Activated CD8-positive, alpha-beta T cell treated with anti-CD3 and anti-CD28 coated beads for 36 hours (primary cell): ENCODE measurements at regions not wholly inside any gene's neighbourhood (a gene's known extent, or its start where the extent isn't known, plus 50 kb on each side); places are given as distances from the start of the nearest gene placed in this dataset.

ENCODE experiments used
- ATAC-seq: fragments of 200-7000 bp; cut with Tn5 transposase; one replicate; pipeline ENCODE4 v1.10.0; 2021; ENCODE audit warnings: mild to moderate bottlenecking, moderate library complexity
- CTCF ChIA-PET: fragments of 350-600 bp; sonication (Branson Sonifier 250); formaldehyde crosslinking; loops from one replicate; lab custom pipeline; 2021; ENCODE audit warnings: antibody characterized with exemption; lab: Charles Lee
- POLR2A ChIA-PET: fragments of 350-600 bp; sonication (Branson Sonifier 250); formaldehyde crosslinking; loops from one replicate; lab custom pipeline; 2021; ENCODE audit warnings: antibody characterized with exemption; lab: Charles Lee
- DNase-seq: peaks from one replicate; pipeline ENCODE4 v3.0.0-alpha.2; 2020
- H3K27ac Mint-ChIP-seq: one replicate; pipeline ENCODE4 v1.8.0; 2021; ENCODE audit warnings: mild to moderate bottlenecking, mixed read lengths
- H3K27me3 Mint-ChIP-seq: one replicate; pipeline ENCODE4 v1.8.0; 2021; ENCODE audit warnings: mixed read lengths
- H3K36me3 Mint-ChIP-seq: one replicate; pipeline ENCODE4 v1.8.0; 2021; ENCODE audit warnings: low read depth, mixed read lengths
- H3K4me1 Mint-ChIP-seq: one replicate; pipeline ENCODE4 v1.8.0; 2021; ENCODE audit warnings: low read depth, mixed read lengths
- H3K4me3 Mint-ChIP-seq: one replicate; pipeline ENCODE4 v1.8.0; 2021; ENCODE audit warnings: mild to moderate bottlenecking, moderate library complexity, mixed read lengths
- H3K9me3 Mint-ChIP-seq: one replicate; pipeline ENCODE4 v1.8.0; 2021; ENCODE audit warnings: mixed read lengths
- CTCF ChIP-seq: fragments of 200-600 bp; IDR thresholded peaks from one replicate; pipeline ENCODE4 v1.8.0; 2022; ENCODE audit warnings: antibody characterized with exemption, mild to moderate bottlenecking
- intact Hi-C: fragments of 100-400 bp; cut with micrococcal nuclease; formaldehyde crosslinking; loops from one replicate; pipeline ENCODE4 v1.10.0; 2022

- ChIA-PET CTCF (interaction anchor here (4.3 kb wide), 1 partner anchor 15 kb away, joined by 19 read pairs; no protein-coding TSS in a partner anchor), POLR2A (no interaction called here)
- H3K27me3 Mint-ChIP-seq: peaks cover 3% of the 10 kb centered on the region
- H3K27ac Mint-ChIP-seq: no peak overlapping the region
- DNase-seq (no peak), ATAC-seq (no peak)
- peaks cover 16% of the 10 kb centered on the region for H3K4me1 Mint-ChIP-seq
- no peak overlapping the region for H3K4me3 Mint-ChIP-seq
- TF ChIP-seq CTCF: no peak
- peaks cover 2% of the 10 kb centered on the region for H3K9me3 Mint-ChIP-seq
- no peaks in the 10 kb centered on the region for H3K36me3 Mint-ChIP-seq
- intact Hi-C loops: no loop called here
Observed at GRCh38 chr3:87336761-87337160, 60.4 kb upstream of the POU1F1 start.

- ChIA-PET POLR2A (no interaction called here), CTCF (interaction anchor here (4.3 kb wide), 1 partner anchor 16 kb away, joined by 19 read pairs; no protein-coding TSS in a partner anchor)
- intact Hi-C loops: no loop called here
- ATAC-seq (no peak), DNase-seq (no peak)
- Mint-ChIP-seq H3K4me3 (no peak overlapping the region), H3K36me3 (no peaks in the 10 kb centered on the region), H3K4me1 (peaks cover 16% of the 10 kb centered on the region), H3K27me3 (peaks cover 3% of the 10 kb centered on the region), H3K9me3 (no peaks in the 10 kb centered on the region), H3K27ac (no peak overlapping the region)
- no peak for TF ChIP-seq CTCF
Observed at GRCh38 chr3:87335931-87336330, 59.5 kb upstream of the POU1F1 start.

- Mint-ChIP-seq H3K36me3 (no peaks in the 10 kb centered on the region), H3K27ac (peak overlapping the region; percentile 57), H3K9me3 (no peaks in the 10 kb centered on the region), H3K4me3 (no peak overlapping the region), H3K27me3 (peaks cover 3% of the 10 kb centered on the region), H3K4me1 (peaks cover 16% of the 10 kb centered on the region)
- ChIA-PET CTCF (interaction anchor here (1.0 to 4.3 kb wide), 4 partner anchors 16 to 35 kb away, joined by 3 to 19 read pairs (median 8); no protein-coding TSS in a partner anchor), POLR2A (no interaction called here)
- ATAC-seq (peak; percentile 97), DNase-seq (peak; percentile 40)
- intact Hi-C loops: no loop called here
- no peak for TF ChIP-seq CTCF
Observed at GRCh38 chr3:87333393-87333892, 57.1 kb upstream of the POU1F1 start.

- ATAC-seq: no peak
- POLR2A ChIA-PET: no interaction called here
- Mint-ChIP-seq H3K4me3 (no peak overlapping the region), H3K9me3 (no peaks in the 10 kb centered on the region), H3K27me3 (peaks cover 3% of the 10 kb centered on the region), H3K4me1 (peaks cover 16% of the 10 kb centered on the region), H3K27ac (no peak overlapping the region), H3K36me3 (no peaks in the 10 kb centered on the region)
- intact Hi-C loops: no loop called here
- CTCF ChIA-PET: interaction anchor here (0.6 to 4.3 kb wide), 5 partner anchors 9 to 397 kb away, joined by 3 to 19 read pairs (median 4); no protein-coding TSS in a partner anchor
- no peak for TF ChIP-seq CTCF
- DNase-seq: no peak
Observed at GRCh38 chr3:87332789-87333188, 56.4 kb upstream of the POU1F1 start.

GRCh38 chr3:87329065-87329464, 52.7 kb upstream of the POU1F1 start:
- ChIA-PET POLR2A (no interaction called here), CTCF (no interaction called here)
- Mint-ChIP-seq H3K4me3 (no peak overlapping the region), H3K36me3 (no peaks in the 10 kb centered on the region), H3K27ac (no peak overlapping the region), H3K4me1 (peaks cover 16% of the 10 kb centered on the region), H3K9me3 (no peaks in the 10 kb centered on the region), H3K27me3 (peaks cover 3% of the 10 kb centered on the region)
- intact Hi-C loops: no loop called here
- ATAC-seq: no peak
- no peak for DNase-seq
- no peak for TF ChIP-seq CTCF
